Lower lobe of right lung (tissue), 2 donors: ENCODE measurements at regions not wholly inside any gene's neighbourhood (a gene's known extent, or its start where the extent isn't known, plus 50 kb on each side); places are given as distances from the start of the nearest gene placed in this dataset.

ENCODE experiments used
- ATAC-seq, 2 donors: fragments of 200-7000 bp; cut with Tn5 transposase; one replicate each; pipeline ENCODE4 v1.9.1; 2020 to 2022; ENCODE audit warnings: mild to moderate bottlenecking in 2 of 2, moderate library complexity in 2 of 2
- DNase-seq: peaks from one replicate; pipeline ENCODE4 v3.0.0-alpha.2; 2020
- H3K27ac ChIP-seq: fragments of 200-600 bp; one replicate; pipeline ENCODE4 v1.8.0; 2022
- H3K27me3 ChIP-seq: fragments of 200-600 bp; one replicate; pipeline ENCODE4 v1.8.0; 2022; ENCODE audit warnings: low read depth
- H3K36me3 ChIP-seq: fragments of 200-600 bp; one replicate; pipeline ENCODE4 v1.8.0; 2022; ENCODE audit warnings: mild to moderate bottlenecking
- H3K4me1 ChIP-seq: fragments of 200-600 bp; one replicate; pipeline ENCODE4 v1.8.0; 2022
- H3K4me3 ChIP-seq: fragments of 200-600 bp; one replicate; pipeline ENCODE4 v1.8.0; 2022; ENCODE audit warnings: mild to moderate bottlenecking
- H3K9me3 ChIP-seq: fragments of 200-600 bp; one replicate; pipeline ENCODE4 v1.8.0; 2022
- CTCF ChIP-seq: fragments of 200-600 bp; IDR thresholded peaks from one replicate; pipeline ENCODE4 v1.8.0; 2022; ENCODE audit warnings: antibody characterized with exemption, mild to moderate bottlenecking
- intact Hi-C: fragments of 100-400 bp; cut with DNase I; formaldehyde crosslinking; loops from one replicate; pipeline ENCODE4 v1.11.0; 2022
- donor health status: DM: no; HTN: yes; CAD: no; lungs with severe emphysema.

GRCh38 chr22:27226666-27227065, 569.3 kb downstream of the MIAT start:
- intact Hi-C loops = no loop called here
- ATAC-seq (no peak), DNase-seq (no peak)

GRCh38 chr22:27228771-27229170, 571.4 kb downstream of the MIAT start:
- ATAC-seq (no peak), DNase-seq (no peak)
- peaks cover 3% of the 10 kb centered on the region for H3K27me3 ChIP-seq
- H3K27ac ChIP-seq = no peak overlapping the region
- no peaks in the 10 kb centered on the region for H3K4me1 ChIP-seq
- H3K9me3 ChIP-seq = no peaks in the 10 kb centered on the region
- intact Hi-C loops = no loop called here
- H3K4me3 ChIP-seq = no peak overlapping the region
- TF ChIP-seq CTCF = no peak
- H3K36me3 ChIP-seq = no peaks in the 10 kb centered on the region

More at GRCh38 chr22:27226666-27227065, 569.3 kb downstream of the MIAT start:
- Histone ChIP-seq H3K4me3 (no peak overlapping the region), H3K9me3 (peaks cover 4% of the 10 kb centered on the region), H3K36me3 (no peaks in the 10 kb centered on the region), H3K27ac (no peak overlapping the region), H3K4me1 (no peaks in the 10 kb centered on the region), H3K27me3 (peaks cover 3% of the 10 kb centered on the region)
- no peak for TF ChIP-seq CTCF

- DNase-seq (no peak), ATAC-seq (no peak)
- H3K36me3 ChIP-seq = no peaks in the 10 kb centered on the region
- H3K27me3 ChIP-seq = peaks cover 3% of the 10 kb centered on the region
- no peaks in the 10 kb centered on the region for H3K4me1 ChIP-seq
- H3K9me3 ChIP-seq = no peaks in the 10 kb centered on the region
- no peak overlapping the region for H3K27ac ChIP-seq
- intact Hi-C loops = no loop called here
- H3K4me3 ChIP-seq = no peak overlapping the region
- no peak for TF ChIP-seq CTCF
Measured at GRCh38 chr22:27230189-27230588, 571.4 kb downstream of the MN1 start.

GRCh38 chr22:27231266-27231665, 570.3 kb downstream of the MN1 start:
- DNase-seq (no peak), ATAC-seq (no peak)
- Histone ChIP-seq H3K27me3 (peaks cover 3% of the 10 kb centered on the region), H3K4me1 (no peaks in the 10 kb centered on the region), H3K4me3 (no peak overlapping the region), H3K36me3 (no peaks in the 10 kb centered on the region), H3K27ac (no peak overlapping the region), H3K9me3 (no peaks in the 10 kb centered on the region)
- intact Hi-C loops = no loop called here
- TF ChIP-seq CTCF = no peak

GRCh38 chr22:27232077-27232476, 569.5 kb downstream of the MN1 start:
- TF ChIP-seq CTCF = no peak
- DNase-seq (no peak), ATAC-seq (no peak)
- intact Hi-C loops = no loop called here
- peaks cover 3% of the 10 kb centered on the region for H3K27me3 ChIP-seq
- H3K9me3 ChIP-seq = no peaks in the 10 kb centered on the region
- H3K4me1 ChIP-seq = no peaks in the 10 kb centered on the region
- H3K4me3 ChIP-seq = no peak overlapping the region
- no peaks in the 10 kb centered on the region for H3K36me3 ChIP-seq
- H3K27ac ChIP-seq = no peak overlapping the region
